PC-9 (cell line): ENCODE measurements at regions not wholly inside any gene's neighbourhood (a gene's known extent, or its start where the extent isn't known, plus 50 kb on each side); places are given as distances from the start of the nearest gene placed in this dataset.
A peak's percentile ranks its signal among the peaks of the same experiment; 100 is the strongest.

Experiments
- BruUV-seq: library from RNA; stranded (reverse); fragments of 400-500 nt; replicated peaks from 2 replicates; lab custom pipeline; 2021; lab: Mats Ljungman, UMichigan
- CTCF ChIA-PET: fragments of 300-600 bp; sonication (Branson Sonifier 250); formaldehyde crosslinking; loops from one replicate; lab custom pipeline; 2022; ENCODE audit warnings: antibody characterized with exemption; lab: Charles Lee
- POLR2A ChIA-PET: fragments of 300-600 bp; sonication (Branson Sonifier 250); formaldehyde crosslinking; loops from one replicate; lab custom pipeline; 2022; ENCODE audit warnings: antibody characterized with exemption; ENCODE audit not compliant: unreplicated experiment; lab: Charles Lee
- DNase-seq, 2 experiments: peaks; one replicate each; pipeline versions ENCODE4 v3.0.0 to v3.0.0-alpha.2; 2015 to 2022; ENCODE audit warnings: mixed read lengths in 1 of 2
- H2AFZ ChIP-seq: fragments of 200-600 bp; sonication (generic); 2 replicates; pipeline ENCODE4 v1.8.1; 2017; ENCODE audit warnings: antibody characterized with exemption
- H3F3A ChIP-seq: fragments of 200-600 bp; sonication (generic); 2 replicates; pipeline ENCODE4 v1.8.1; 2017; ENCODE audit warnings: antibody characterized with exemption, mild to moderate bottlenecking, low read depth; ENCODE audit not compliant: insufficient read depth
- H3K27ac ChIP-seq: fragments of 200-600 bp; sonication (generic); 2 replicates; pipeline ENCODE4 v1.6.1; 2016; ENCODE audit warnings: mixed run types
- H3K27me3 ChIP-seq: fragments of 200-600 bp; sonication (generic); 2 replicates; pipeline ENCODE4 v1.6.1; 2016; ENCODE audit warnings: low read depth, mixed run types; ENCODE audit not compliant: insufficient read depth
- H3K36me3 ChIP-seq: fragments of 200-600 bp; sonication (generic); 2 replicates; pipeline ENCODE4 v1.6.1; 2016; ENCODE audit warnings: low read depth, mixed run types
- H3K4me1 ChIP-seq: fragments of 200-600 bp; sonication (generic); replicated peaks from 2 replicates; pipeline ENCODE4 v1.6.1; 2016; ENCODE audit warnings: mixed run types; ENCODE audit not compliant: insufficient read depth
- H3K4me2 ChIP-seq: fragments of 200-600 bp; sonication (generic); 2 replicates; pipeline ENCODE4 v1.6.1; 2017; ENCODE audit warnings: mixed run types
- H3K4me3 ChIP-seq: fragments of 200-600 bp; sonication (generic); 2 replicates; pipeline ENCODE4 v1.6.1; 2016; ENCODE audit warnings: mixed run types
- H3K79me2 ChIP-seq: fragments of 200-600 bp; sonication (generic); 2 replicates; pipeline ENCODE4 v1.6.1; 2017; ENCODE audit warnings: low read depth, mixed run types
- H3K9me2 ChIP-seq: fragments of 200-600 bp; sonication (generic); 2 replicates; pipeline ENCODE4 v1.8.1; 2017; ENCODE audit warnings: mild to moderate bottlenecking; ENCODE audit not compliant: insufficient read depth
- H3K9me3 ChIP-seq: fragments of 200-600 bp; sonication (generic); 2 replicates; pipeline ENCODE4 v1.8.1; 2016; ENCODE audit warnings: low read depth; ENCODE audit not compliant: insufficient read depth
- H4K20me1 ChIP-seq: fragments of 200-600 bp; sonication (generic); 2 replicates; pipeline ENCODE4 v1.8.1; 2017; ENCODE audit not compliant: insufficient read depth
- EZH2 ChIP-seq: fragments of 200-600 bp; sonication (generic); IDR thresholded peaks from 2 replicates; pipeline ENCODE4 v1.8.0; 2017; ENCODE audit warnings: antibody characterized with exemption, low read depth
- intact Hi-C: fragments of 100-400 bp; cut with micrococcal nuclease; formaldehyde crosslinking; loops from one replicate; pipeline ENCODE4 v1.10.0; 2022; ENCODE audit not compliant: unreplicated experiment
- TF ChIP-seq, protein P1 (sequence below): fragments of 200-600 bp; sonication (generic); conservative IDR thresholded peaks from 2 replicates; pipeline ENCODE4 v1.6.1; 2017; ENCODE audit warnings: mixed run types, antibody characterized with exemption, mild to moderate bottlenecking, moderate library complexity

DNA sequence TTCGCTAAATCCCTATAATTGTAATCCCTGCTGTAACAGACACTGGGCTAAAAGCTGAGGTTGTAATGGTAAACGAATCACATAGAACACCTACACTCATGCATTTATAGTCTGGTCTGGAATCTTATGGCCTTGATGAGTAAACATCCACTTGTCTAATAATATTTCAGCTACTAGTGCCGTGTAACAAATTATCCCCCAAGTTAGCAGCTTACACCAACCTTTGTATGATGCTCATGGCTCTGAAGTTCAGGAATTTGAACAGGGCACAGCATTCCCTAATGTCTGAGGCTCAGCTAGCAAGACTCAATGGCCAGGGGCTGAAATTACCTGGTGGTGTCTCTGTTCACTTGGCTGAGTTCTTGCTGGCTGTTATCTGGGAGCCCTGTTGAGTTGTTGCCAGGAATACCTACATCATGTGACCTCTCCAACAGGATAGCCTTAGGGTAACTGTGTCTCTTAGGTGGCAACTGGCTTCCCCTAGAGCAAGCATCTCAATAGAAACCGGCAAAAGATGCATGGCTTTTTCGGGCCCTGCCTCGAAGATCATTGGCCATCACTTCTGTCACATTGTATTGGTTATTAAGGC lies 100.9 kb upstream of the TMEM170B start:
- intact Hi-C loops, result no loop called here
- Histone ChIP-seq H4K20me1 (no peaks in the 10 kb centered on the region), H3K36me3 (no peaks in the 10 kb centered on the region), H3K27ac (no peak overlapping the region), H3K79me2 (no peaks in the 10 kb centered on the region), H3K9me3 (no peaks in the 10 kb centered on the region), H3K4me3 (no peak overlapping the region), H3F3A (peaks cover 20% of the 10 kb centered on the region), H3K9me2 (no peaks in the 10 kb centered on the region), H3K4me2 (no peak overlapping the region), H3K4me1 (peaks cover 42% of the 10 kb centered on the region), H3K27me3 (no peaks in the 10 kb centered on the region), H2AFZ (no peak overlapping the region)
- no TSS peak for BruUV-seq
- POLR2A ChIA-PET, result no interaction called here
- CTCF ChIA-PET, result no interaction called here
- no peak for DNase-seq
- TF ChIP-seq, protein P1, sequence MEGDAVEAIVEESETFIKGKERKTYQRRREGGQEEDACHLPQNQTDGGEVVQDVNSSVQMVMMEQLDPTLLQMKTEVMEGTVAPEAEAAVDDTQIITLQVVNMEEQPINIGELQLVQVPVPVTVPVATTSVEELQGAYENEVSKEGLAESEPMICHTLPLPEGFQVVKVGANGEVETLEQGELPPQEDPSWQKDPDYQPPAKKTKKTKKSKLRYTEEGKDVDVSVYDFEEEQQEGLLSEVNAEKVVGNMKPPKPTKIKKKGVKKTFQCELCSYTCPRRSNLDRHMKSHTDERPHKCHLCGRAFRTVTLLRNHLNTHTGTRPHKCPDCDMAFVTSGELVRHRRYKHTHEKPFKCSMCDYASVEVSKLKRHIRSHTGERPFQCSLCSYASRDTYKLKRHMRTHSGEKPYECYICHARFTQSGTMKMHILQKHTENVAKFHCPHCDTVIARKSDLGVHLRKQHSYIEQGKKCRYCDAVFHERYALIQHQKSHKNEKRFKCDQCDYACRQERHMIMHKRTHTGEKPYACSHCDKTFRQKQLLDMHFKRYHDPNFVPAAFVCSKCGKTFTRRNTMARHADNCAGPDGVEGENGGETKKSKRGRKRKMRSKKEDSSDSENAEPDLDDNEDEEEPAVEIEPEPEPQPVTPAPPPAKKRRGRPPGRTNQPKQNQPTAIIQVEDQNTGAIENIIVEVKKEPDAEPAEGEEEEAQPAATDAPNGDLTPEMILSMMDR, result no peak
- TF ChIP-seq EZH2, result no peak

DNA sequence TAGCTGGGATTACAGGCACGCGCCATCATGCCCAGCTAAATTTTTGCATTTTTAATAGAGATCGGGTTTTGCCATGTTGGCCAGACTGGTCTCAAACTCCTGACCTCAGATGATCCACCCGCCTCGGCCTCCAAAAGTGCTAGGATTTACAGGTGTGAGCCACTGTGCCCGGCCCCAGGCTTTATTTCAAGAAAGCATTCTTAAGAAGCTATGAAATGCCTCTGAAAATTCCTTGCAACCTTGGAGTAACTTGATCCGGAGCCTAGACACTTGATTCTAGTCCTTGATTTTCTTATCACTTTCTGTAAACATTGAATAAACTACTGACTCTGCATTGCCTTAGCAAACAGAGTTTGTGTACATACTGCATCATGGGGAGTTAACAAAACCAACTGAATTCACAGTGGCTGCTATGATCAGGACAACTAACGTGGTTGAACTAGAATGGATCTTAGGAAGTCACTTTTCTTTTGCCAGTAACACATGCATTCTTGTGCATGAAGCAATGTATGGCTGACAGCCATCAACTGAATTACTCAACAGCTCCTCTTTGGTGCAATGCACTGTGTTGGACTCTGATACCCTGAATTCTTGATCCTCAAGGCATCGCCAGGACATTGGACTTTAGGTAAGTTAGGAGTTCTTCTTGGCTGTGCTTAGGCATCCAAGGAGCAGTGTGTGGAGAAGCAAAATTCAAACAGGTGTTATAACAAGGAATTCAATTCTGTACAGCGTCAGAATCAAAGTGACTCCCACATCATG lies 102.8 kb upstream of the TMEM170B start:
- Histone ChIP-seq H3K27ac (peak overlapping the region; percentile 87), H2AFZ (no peak overlapping the region), H3K4me2 (peak overlapping the region; percentile 54), H3K4me1 (peaks cover 52% of the 10 kb centered on the region), H3F3A (peaks cover 21% of the 10 kb centered on the region), H3K79me2 (no peaks in the 10 kb centered on the region), H3K4me3 (no peak overlapping the region), H3K36me3 (no peaks in the 10 kb centered on the region), H3K27me3 (no peaks in the 10 kb centered on the region), H4K20me1 (no peaks in the 10 kb centered on the region), H3K9me3 (no peaks in the 10 kb centered on the region), H3K9me2 (no peaks in the 10 kb centered on the region)
- TSS peak; percentile 57 for BruUV-seq
- DNase-seq, result peak; percentile 79 to 98
- ChIA-PET CTCF (interaction anchor here (1.9 kb wide), 1 partner anchor 62 kb away, joined by 7 read pairs; no protein-coding TSS in a partner anchor), POLR2A (interaction anchor here (0.6 to 1.1 kb wide), 9 partner anchors 10 to 907 kb away, joined by 3 to 9 read pairs (median 4); partner anchors contain the start of gene NEDD9)
- TF ChIP-seq EZH2, result no peak
- TF ChIP-seq, protein P1, result no peak
- intact Hi-C loops, result loop anchor here (1.0 to 2.0 kb wide), 9 partner anchors 20 to 342 kb away; partner anchors contain the start of genes NEDD9 and SMIM13

DNA sequence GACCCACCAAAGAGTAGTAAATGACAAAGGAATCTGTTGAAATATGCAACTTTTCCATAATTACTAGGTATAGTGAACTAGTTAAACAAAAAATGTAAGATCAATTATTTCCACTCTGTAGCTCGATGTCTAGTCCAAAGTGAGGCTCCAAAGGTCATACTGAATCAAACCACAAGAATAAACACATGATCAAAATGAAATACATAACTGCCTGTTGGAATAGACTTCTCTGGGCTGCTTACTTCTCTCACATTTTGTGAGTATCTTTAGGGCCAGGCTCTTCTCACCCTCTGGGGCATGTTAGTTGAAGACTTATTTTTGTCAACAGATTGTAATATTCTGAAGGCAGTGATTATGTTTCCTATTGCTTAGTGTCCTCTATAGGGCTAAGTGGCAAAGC lies 103.7 kb upstream of the TMEM170B start:
- no peaks in the 10 kb centered on the region for H3K9me2 ChIP-seq
- H3K4me3 ChIP-seq, result no peak overlapping the region
- BruUV-seq, result no TSS peak
- ChIA-PET POLR2A (interaction anchor here (0.8 to 1.1 kb wide), 2 partner anchors 19 to 182 kb away, joined by 3 to 6 read pairs; no protein-coding TSS in a partner anchor), CTCF (interaction anchor here (1.9 kb wide), 1 partner anchor 62 kb away, joined by 7 read pairs; no protein-coding TSS in a partner anchor)
- H3K36me3 ChIP-seq, result no peaks in the 10 kb centered on the region
- TF ChIP-seq, protein P1, result no peak
- no peak for TF ChIP-seq EZH2
- no peaks in the 10 kb centered on the region for H3K79me2 ChIP-seq
- H3K9me3 ChIP-seq, result no peaks in the 10 kb centered on the region
- H3K4me2 ChIP-seq, result peak overlapping the region; percentile 54
- H3F3A ChIP-seq, result peaks cover 30% of the 10 kb centered on the region
- H3K27me3 ChIP-seq, result no peaks in the 10 kb centered on the region
- no peaks in the 10 kb centered on the region for H4K20me1 ChIP-seq
- H2AFZ ChIP-seq, result no peak overlapping the region
- intact Hi-C loops, result loop anchor here (1.0 to 2.0 kb wide), 9 partner anchors 19 to 341 kb away; partner anchors contain the start of genes NEDD9 and SMIM13
- H3K4me1 ChIP-seq, result peaks cover 61% of the 10 kb centered on the region
- no peak for DNase-seq
- peak overlapping the region; percentile 87 for H3K27ac ChIP-seq
